Parathyroid adenoma (tissue), 2 donors: ENCODE measurements at regions not wholly inside any gene's neighbourhood (a gene's known extent, or its start where the extent isn't known, plus 50 kb on each side); places are given as distances from the start of the nearest gene placed in this dataset.

Experiments
- H2AFZ ChIP-seq: fragments of 300-600 bp; sonication (generic); one replicate; pipeline ENCODE4 v1.7.0; 2017; ENCODE audit warnings: antibody characterized with exemption, mild to moderate bottlenecking
- H3K27ac ChIP-seq: fragments of 300-600 bp; sonication (generic); one replicate; pipeline ENCODE4 v1.7.0; 2017
- H3K27me3 ChIP-seq: fragments of 300-600 bp; sonication (generic); one replicate; pipeline ENCODE4 v1.7.0; 2017; ENCODE audit warnings: low read length; ENCODE audit not compliant: control insufficient read depth, insufficient read depth
- H3K36me3 ChIP-seq: fragments of 300-600 bp; sonication (generic); one replicate; pipeline ENCODE4 v1.7.0; 2017; ENCODE audit warnings: low read length; ENCODE audit not compliant: control insufficient read depth, insufficient read depth
- H3K4me1 ChIP-seq: fragments of 300-600 bp; sonication (generic); one replicate; pipeline ENCODE4 v1.7.0; 2017; ENCODE audit warnings: control low read depth
- H3K4me2 ChIP-seq: fragments of 300-600 bp; sonication (generic); one replicate; pipeline ENCODE4 v1.7.0; 2017; ENCODE audit warnings: low read length
- H3K4me3 ChIP-seq: fragments of 300-600 bp; sonication (generic); one replicate; pipeline ENCODE4 v1.7.0; 2017; ENCODE audit warnings: low read depth, low read length
- H3K79me2 ChIP-seq: fragments of 300-600 bp; sonication (generic); one replicate; pipeline ENCODE4 v1.7.0; 2017; ENCODE audit warnings: control low read depth
- H3K9ac ChIP-seq: fragments of 300-600 bp; sonication (generic); one replicate; pipeline ENCODE4 v1.7.0; 2017; ENCODE audit warnings: mild to moderate bottlenecking
- H3K9me3 ChIP-seq: fragments of 300-600 bp; sonication (generic); one replicate; pipeline ENCODE4 v1.7.0; 2017; ENCODE audit warnings: low read length; ENCODE audit not compliant: control insufficient read depth
- TF ChIP-seq, protein P1 (sequence below): fragments of 300-600 bp; sonication (generic); IDR thresholded peaks from one replicate; pipeline ENCODE4 v1.7.0; 2017; ENCODE audit warnings: antibody characterized with exemption, mild to moderate bottlenecking
- donor health status: primary hyperparathyroidism.

DNA sequence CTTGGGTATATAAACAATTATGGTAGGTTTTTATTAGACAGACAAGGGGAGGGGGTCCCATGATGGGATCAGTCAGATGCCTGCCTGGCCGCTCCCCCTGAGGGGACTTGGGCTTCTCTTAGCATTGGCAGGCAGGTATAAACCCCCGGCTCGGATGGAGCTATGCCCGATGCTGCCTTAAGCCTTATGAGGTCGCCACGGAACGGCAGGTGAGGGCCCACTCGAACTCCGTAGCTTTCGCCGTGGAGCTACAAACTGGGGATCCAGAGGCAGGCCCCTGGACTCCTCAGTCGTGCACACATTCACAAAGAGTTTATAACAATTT, 148.8 kb downstream of the TRIM27 start:
- Histone ChIP-seq H3K4me1 (no peaks in the 10 kb centered on the region), H3K9ac (no peak overlapping the region), H3K36me3 (no peaks in the 10 kb centered on the region), H3K27me3 (peaks cover under 1% of the 10 kb centered on the region), H3K27ac (no peak overlapping the region), H3K79me2 (no peaks in the 10 kb centered on the region), H2AFZ (no peak overlapping the region), H3K9me3 (no peaks in the 10 kb centered on the region), H3K4me3 (no peak overlapping the region), H3K4me2 (no peak overlapping the region)
- TF ChIP-seq, protein P1, sequence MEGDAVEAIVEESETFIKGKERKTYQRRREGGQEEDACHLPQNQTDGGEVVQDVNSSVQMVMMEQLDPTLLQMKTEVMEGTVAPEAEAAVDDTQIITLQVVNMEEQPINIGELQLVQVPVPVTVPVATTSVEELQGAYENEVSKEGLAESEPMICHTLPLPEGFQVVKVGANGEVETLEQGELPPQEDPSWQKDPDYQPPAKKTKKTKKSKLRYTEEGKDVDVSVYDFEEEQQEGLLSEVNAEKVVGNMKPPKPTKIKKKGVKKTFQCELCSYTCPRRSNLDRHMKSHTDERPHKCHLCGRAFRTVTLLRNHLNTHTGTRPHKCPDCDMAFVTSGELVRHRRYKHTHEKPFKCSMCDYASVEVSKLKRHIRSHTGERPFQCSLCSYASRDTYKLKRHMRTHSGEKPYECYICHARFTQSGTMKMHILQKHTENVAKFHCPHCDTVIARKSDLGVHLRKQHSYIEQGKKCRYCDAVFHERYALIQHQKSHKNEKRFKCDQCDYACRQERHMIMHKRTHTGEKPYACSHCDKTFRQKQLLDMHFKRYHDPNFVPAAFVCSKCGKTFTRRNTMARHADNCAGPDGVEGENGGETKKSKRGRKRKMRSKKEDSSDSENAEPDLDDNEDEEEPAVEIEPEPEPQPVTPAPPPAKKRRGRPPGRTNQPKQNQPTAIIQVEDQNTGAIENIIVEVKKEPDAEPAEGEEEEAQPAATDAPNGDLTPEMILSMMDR = no peak

DNA sequence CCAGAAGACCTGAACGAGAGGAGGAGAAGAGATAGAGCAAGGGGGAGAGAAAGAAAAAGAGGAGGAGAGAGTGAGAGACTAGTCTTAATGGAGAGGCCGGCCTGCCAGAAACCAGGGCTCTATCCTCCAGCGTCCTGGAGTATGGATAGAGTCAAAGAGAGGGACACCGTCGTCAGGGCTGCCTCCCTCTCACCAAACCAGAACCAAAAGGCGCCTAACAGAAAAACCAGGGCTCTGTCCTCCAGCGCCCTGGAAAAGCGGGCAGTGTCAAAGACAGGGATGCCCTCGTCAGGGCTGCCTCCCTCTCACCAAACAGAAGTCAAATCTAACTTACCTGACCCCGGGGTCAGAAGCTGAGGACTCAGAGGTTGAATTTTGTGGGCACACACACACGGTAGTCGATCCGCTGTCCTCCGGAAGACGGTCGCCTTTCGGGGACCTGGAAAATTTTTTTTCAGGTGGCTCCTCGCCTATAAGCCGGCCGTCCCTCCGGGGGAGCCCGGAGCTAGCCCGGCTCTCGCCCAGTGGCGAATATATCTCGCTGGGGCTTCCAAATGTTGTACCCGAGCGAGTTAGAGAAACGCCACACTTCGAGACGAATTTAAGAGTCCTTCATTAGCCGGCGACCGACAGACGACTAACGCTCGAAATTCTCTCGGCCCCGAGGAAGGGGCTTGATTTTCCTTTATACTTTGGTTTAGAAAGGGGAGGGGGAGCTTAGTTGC, 148.2 kb downstream of the TRIM27 start:
- Histone ChIP-seq H3K4me2 (no peak overlapping the region), H3K4me3 (no peak overlapping the region), H3K4me1 (no peaks in the 10 kb centered on the region), H3K27ac (no peak overlapping the region), H3K36me3 (no peaks in the 10 kb centered on the region), H2AFZ (no peak overlapping the region), H3K9ac (no peak overlapping the region), H3K79me2 (no peaks in the 10 kb centered on the region), H3K27me3 (peaks cover 3% of the 10 kb centered on the region), H3K9me3 (no peaks in the 10 kb centered on the region)
- TF ChIP-seq, protein P1 = no peak

DNA sequence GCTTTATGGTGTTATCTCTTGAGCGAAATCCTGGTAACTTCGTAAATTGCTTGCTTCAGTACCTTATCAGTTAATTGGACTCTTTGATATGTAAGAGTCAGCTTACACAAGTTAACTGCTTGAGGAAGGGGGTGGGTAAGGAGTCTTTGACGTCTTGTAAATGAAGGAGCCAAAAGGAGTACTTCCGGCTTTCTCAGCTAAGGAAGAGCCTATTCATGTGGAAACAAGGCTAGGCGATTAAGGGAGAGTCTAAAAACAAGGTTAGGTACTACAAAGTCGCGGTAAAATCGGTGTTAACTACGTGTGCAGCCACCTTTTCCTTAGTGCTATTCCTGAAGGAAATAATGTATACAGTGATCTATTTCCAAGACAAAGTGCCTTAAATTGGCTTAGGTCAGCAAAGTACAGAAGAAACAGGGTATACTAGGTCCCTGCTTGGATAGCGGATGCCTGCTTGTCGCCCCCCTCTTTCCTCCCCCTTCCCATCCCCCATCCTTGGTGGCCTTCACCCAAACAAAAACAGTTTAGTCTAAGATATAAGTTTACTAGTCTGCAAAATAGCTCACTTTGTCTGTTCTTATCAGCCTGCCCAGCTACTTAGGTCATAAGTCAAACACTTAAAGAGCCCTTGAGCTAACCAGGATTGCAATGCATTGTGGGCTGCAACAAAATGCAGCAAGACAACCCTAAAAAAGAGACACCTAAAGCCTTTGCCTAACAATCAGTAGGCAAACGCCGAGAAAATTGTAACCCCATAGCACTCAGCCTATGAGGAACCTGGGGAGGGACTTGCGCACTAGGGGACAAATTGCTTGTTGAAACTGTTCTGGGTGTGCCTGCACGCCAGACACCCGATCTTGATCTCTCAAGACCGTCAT, 147.3 kb downstream of the TRIM27 start:
- TF ChIP-seq, protein P1 = no peak
- no peak overlapping the region for H2AFZ ChIP-seq

DNA sequence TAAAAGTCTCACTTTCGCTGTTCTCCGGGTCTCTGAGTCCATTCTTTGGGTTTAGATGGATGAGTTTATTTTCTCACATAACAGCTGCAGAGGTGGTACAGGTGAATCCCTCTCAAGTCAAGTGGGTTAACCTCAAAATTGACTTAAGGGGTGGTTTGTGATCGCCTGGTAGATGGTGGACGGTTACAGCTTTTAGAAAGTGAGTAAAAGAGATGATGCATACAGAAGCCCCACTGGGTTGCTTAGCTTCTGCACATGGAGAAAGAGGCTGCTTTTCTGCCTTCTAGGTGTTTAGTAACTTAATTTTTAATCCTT, 146.7 kb downstream of the TRIM27 start:
- Histone ChIP-seq H3K9me3 (no peaks in the 10 kb centered on the region), H3K27ac (no peak overlapping the region), H3K79me2 (no peaks in the 10 kb centered on the region), H3K4me2 (no peak overlapping the region), H3K4me1 (no peaks in the 10 kb centered on the region), H3K4me3 (no peak overlapping the region), H3K27me3 (peaks cover 6% of the 10 kb centered on the region), H3K9ac (no peak overlapping the region), H3K36me3 (no peaks in the 10 kb centered on the region), H2AFZ (no peak overlapping the region)
- TF ChIP-seq, protein P1 = no peak

More for the DNA sequence above, 147.3 kb downstream of the TRIM27 start:
- Histone ChIP-seq H3K36me3 (no peaks in the 10 kb centered on the region), H3K27me3 (peaks cover 3% of the 10 kb centered on the region), H3K27ac (no peak overlapping the region), H3K4me2 (no peak overlapping the region), H3K79me2 (no peaks in the 10 kb centered on the region), H3K9ac (no peak overlapping the region), H3K9me3 (no peaks in the 10 kb centered on the region), H3K4me1 (no peaks in the 10 kb centered on the region), H3K4me3 (no peak overlapping the region)
